Fibroblast of villous mesenchyme (primary cell): ENCODE measurements at regions not wholly inside any gene's neighbourhood (a gene's known extent, or its start where the extent isn't known, plus 50 kb on each side); places are given as distances from the start of the nearest gene placed in this dataset.

Experiments used
- DNase-seq: peaks from one replicate; pipeline ENCODE4 v3.0.0-alpha.2; 2010; ENCODE audit warnings: low read depth
- H3K4me3 ChIP-seq: 2 replicates; pipeline ENCODE4 v1.5.1; 2011; ENCODE audit warnings: low read depth, mild to moderate bottlenecking, low read length
- TF ChIP-seq, protein P1 (sequence below): IDR thresholded peaks from 2 replicates; pipeline ENCODE4 v1.5.1; 2012; ENCODE audit warnings: low read depth, mild to moderate bottlenecking, low read length; ENCODE audit not compliant: insufficient read depth

- no peak for DNase-seq
- TF ChIP-seq, protein P1, sequence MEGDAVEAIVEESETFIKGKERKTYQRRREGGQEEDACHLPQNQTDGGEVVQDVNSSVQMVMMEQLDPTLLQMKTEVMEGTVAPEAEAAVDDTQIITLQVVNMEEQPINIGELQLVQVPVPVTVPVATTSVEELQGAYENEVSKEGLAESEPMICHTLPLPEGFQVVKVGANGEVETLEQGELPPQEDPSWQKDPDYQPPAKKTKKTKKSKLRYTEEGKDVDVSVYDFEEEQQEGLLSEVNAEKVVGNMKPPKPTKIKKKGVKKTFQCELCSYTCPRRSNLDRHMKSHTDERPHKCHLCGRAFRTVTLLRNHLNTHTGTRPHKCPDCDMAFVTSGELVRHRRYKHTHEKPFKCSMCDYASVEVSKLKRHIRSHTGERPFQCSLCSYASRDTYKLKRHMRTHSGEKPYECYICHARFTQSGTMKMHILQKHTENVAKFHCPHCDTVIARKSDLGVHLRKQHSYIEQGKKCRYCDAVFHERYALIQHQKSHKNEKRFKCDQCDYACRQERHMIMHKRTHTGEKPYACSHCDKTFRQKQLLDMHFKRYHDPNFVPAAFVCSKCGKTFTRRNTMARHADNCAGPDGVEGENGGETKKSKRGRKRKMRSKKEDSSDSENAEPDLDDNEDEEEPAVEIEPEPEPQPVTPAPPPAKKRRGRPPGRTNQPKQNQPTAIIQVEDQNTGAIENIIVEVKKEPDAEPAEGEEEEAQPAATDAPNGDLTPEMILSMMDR: no peak
- no peak overlapping the region for H3K4me3 ChIP-seq
Measured at GRCh38 chr3:105174017-105174615, 192.6 kb upstream of the ALCAM start.

GRCh38 chr3:105177576-105177975 lies 189.1 kb upstream of the ALCAM start:
- TF ChIP-seq, protein P1: no peak
- no peak overlapping the region for H3K4me3 ChIP-seq
- DNase-seq: no peak

GRCh38 chr3:105187344-105187743 lies 179.4 kb upstream of the ALCAM start:
- no peak overlapping the region for H3K4me3 ChIP-seq
- TF ChIP-seq, protein P1: no peak
- DNase-seq: no peak

- H3K4me3 ChIP-seq: no peak overlapping the region
- TF ChIP-seq, protein P1: no peak
- peak; percentile 3 for DNase-seq
Measured at GRCh38 chr3:105195260-105195659, 171.4 kb upstream of the ALCAM start.

GRCh38 chr3:105197863-105198262 lies 168.8 kb upstream of the ALCAM start:
- TF ChIP-seq, protein P1: no peak
- DNase-seq: no peak
- H3K4me3 ChIP-seq: no peak overlapping the region

DNA sequence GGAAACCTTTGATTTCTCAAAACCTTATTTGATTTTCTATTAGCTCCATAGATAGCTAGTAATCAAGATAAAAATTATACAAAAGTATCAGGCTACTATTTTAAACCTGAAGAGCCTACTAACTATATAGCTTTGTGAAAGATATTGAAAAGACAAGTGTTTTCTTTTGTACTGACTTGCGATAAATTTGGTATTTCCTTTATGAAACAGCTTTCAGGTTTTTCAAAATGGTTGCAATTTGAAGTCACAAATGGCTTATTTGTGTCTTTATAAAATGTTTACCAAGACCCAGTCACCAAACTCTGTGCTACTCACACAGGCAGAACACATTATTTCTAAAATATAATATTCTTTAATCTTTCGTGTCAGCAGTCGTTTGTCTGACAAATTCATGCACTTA lies 167.5 kb upstream of the ALCAM start:
- no peak overlapping the region for H3K4me3 ChIP-seq
- no peak for DNase-seq
- TF ChIP-seq, protein P1: no peak

DNA sequence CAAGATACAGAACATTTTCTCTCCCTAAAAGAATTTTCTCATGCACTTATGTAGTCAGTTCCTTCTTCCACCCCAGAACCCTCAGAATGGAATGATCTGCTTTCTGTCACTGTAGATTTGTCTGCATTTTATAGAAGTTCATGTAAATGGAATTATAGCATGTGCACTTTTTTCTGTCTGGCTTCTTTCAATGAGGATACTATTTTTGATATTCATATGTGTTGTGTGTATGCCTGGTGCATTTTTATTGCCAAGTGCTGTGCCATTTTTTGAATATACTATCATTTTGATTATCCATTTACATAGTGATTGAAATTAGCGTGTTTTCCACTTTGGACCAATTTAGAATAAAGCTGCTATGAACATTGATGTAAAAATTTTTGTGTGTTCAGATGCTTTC lies 156.6 kb upstream of the ALCAM start:
- DNase-seq: no peak
- TF ChIP-seq, protein P1: no peak
- no peak overlapping the region for H3K4me3 ChIP-seq
